Epithelial cell of proximal tubule (primary cell): ENCODE measurements at regions not wholly inside any gene's neighbourhood (a gene's known extent, or its start where the extent isn't known, plus 50 kb on each side); places are given as distances from the start of the nearest gene placed in this dataset.

Experiments used
- DNase-seq: peaks from one replicate; pipeline ENCODE4 v3.0.0-alpha.2; 2011; ENCODE audit warnings: low read depth
- H3K4me3 ChIP-seq: 2 replicates; pipeline ENCODE4 v1.5.1; 2011; ENCODE audit warnings: low read depth, mild to moderate bottlenecking, low read length
- TF ChIP-seq, protein P1 (sequence below): conservative IDR thresholded peaks from 2 replicates; pipeline ENCODE4 v1.5.1; 2012; ENCODE audit warnings: low read depth, mild to moderate bottlenecking, low read length

- TF ChIP-seq, protein P1, sequence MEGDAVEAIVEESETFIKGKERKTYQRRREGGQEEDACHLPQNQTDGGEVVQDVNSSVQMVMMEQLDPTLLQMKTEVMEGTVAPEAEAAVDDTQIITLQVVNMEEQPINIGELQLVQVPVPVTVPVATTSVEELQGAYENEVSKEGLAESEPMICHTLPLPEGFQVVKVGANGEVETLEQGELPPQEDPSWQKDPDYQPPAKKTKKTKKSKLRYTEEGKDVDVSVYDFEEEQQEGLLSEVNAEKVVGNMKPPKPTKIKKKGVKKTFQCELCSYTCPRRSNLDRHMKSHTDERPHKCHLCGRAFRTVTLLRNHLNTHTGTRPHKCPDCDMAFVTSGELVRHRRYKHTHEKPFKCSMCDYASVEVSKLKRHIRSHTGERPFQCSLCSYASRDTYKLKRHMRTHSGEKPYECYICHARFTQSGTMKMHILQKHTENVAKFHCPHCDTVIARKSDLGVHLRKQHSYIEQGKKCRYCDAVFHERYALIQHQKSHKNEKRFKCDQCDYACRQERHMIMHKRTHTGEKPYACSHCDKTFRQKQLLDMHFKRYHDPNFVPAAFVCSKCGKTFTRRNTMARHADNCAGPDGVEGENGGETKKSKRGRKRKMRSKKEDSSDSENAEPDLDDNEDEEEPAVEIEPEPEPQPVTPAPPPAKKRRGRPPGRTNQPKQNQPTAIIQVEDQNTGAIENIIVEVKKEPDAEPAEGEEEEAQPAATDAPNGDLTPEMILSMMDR: no peak
- H3K4me3 ChIP-seq: no peak overlapping the region
- DNase-seq: no peak
Observed at GRCh38 chr13:42684226-42684625, 97.2 kb upstream of the FAM216B start.

- TF ChIP-seq, protein P1: no peak
- DNase-seq: no peak
- H3K4me3 ChIP-seq: no peak overlapping the region
Observed at GRCh38 chr13:42685751-42686150, 95.6 kb upstream of the FAM216B start.

GRCh38 chr13:42686165-42686564, 95.2 kb upstream of the FAM216B start:
- no peak overlapping the region for H3K4me3 ChIP-seq
- DNase-seq: no peak
- TF ChIP-seq, protein P1: no peak

- DNase-seq: no peak
- TF ChIP-seq, protein P1: no peak
- H3K4me3 ChIP-seq: no peak overlapping the region
Observed at GRCh38 chr13:42688821-42689220, 92.6 kb upstream of the FAM216B start.

DNA sequence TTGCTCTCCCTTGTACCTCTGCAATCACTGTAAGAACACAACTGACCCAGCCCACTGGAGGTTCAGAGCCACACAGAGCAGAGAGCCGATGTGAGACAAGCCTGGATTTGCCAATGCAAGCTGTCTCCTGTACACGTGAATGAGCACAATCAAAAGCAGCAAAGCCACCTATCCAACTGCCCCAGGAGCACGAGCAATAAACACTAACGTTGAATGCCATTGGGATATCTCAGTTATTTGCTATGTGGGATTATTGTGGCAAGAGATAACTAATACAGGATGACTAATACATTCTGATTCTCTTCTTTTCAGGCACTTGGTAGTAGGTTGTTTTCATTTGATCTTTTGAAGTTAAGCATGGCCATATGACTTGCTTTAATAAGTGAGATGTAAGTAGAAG, 85.2 kb upstream of the FAM216B start:
- no peak overlapping the region for H3K4me3 ChIP-seq
- no peak for DNase-seq
- TF ChIP-seq, protein P1: no peak

GRCh38 chr13:42699912-42700311, 81.5 kb upstream of the FAM216B start:
- DNase-seq: no peak
- TF ChIP-seq, protein P1: no peak

DNA sequence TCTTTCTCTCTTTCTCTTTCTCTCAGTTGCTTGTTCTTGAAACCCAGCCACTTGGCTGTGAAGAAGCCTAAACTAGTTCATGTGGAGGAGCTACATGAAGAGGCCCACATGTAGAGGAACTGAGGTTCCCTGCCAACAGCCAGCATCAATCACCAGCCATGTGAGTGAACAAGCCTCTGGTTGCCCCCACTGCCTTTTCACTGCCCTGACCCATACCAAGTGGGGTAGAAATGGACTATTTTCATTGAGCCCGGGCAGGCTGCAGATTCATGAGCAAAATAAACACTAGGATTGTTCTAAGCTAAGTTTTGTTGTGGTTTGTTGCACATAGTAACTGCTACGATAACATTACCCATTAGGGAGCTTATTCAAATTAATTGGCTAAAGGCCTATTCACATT, 78.7 kb upstream of the FAM216B start:
- DNase-seq: no peak
- TF ChIP-seq, protein P1: no peak
- H3K4me3 ChIP-seq: no peak overlapping the region

More at GRCh38 chr13:42699912-42700311, 81.5 kb upstream of the FAM216B start:
- H3K4me3 ChIP-seq: no peak overlapping the region
